ENCODE measurements at regions not wholly inside any gene's neighbourhood (a gene's known extent, or its start where the extent isn't known, plus 50 kb on each side); places are given as distances from the start of the nearest gene placed in this dataset.

GRCh38 chr4:122297694-122298093 is 81.1 kb upstream of the ADAD1 start:
- no peak for TF ChIP-seq CTCF (IDR thresholded peaks at IDR 0.05)
- no peaks in the 10 kb centered on the region for H3K9me3 ChIP-seq
- no peaks in the 10 kb centered on the region for H3K4me1 ChIP-seq
- DNase-seq: no peak
- no peaks in the 10 kb centered on the region for H3K27me3 ChIP-seq
- no peak overlapping the region for H3K4me3 ChIP-seq
- intact Hi-C loops (cut with DNase I): no loop called here
- no peak overlapping the region for H3K27ac ChIP-seq
- H3K36me3 ChIP-seq: peaks cover 31% of the 10 kb centered on the region
- no peak for ATAC-seq

GRCh38 chr4:122300776-122301175 is 78.0 kb upstream of the ADAD1 start:
- H3K36me3 ChIP-seq: peaks cover 25% of the 10 kb centered on the region
- H3K27me3 ChIP-seq: no peaks in the 10 kb centered on the region
- no peak overlapping the region for H3K27ac ChIP-seq
- peak; percentile 13 for TF ChIP-seq CTCF (IDR thresholded peaks at IDR 0.05)
- H3K4me3 ChIP-seq: no peak overlapping the region
- intact Hi-C loops (cut with DNase I): no loop called here
- no peaks in the 10 kb centered on the region for H3K9me3 ChIP-seq
- no peaks in the 10 kb centered on the region for H3K4me1 ChIP-seq
- DNase-seq (no peak), ATAC-seq (no peak)

GRCh38 chr4:122305853-122306252 is 73.0 kb upstream of the ADAD1 start:
- H3K27ac ChIP-seq: no peak overlapping the region
- no peaks in the 10 kb centered on the region for H3K9me3 ChIP-seq
- no peak for DNase-seq
- H3K4me1 ChIP-seq: no peaks in the 10 kb centered on the region
- H3K36me3 ChIP-seq: peaks cover 64% of the 10 kb centered on the region
- no peak for TF ChIP-seq CTCF (IDR thresholded peaks at IDR 0.05)
- H3K27me3 ChIP-seq: no peaks in the 10 kb centered on the region
- ATAC-seq: no peak
- intact Hi-C loops (cut with DNase I): no loop called here
- no peak overlapping the region for H3K4me3 ChIP-seq

- Histone ChIP-seq H3K36me3 (peaks cover 57% of the 10 kb centered on the region), H3K27ac (no peak overlapping the region), H3K9me3 (no peaks in the 10 kb centered on the region), H3K4me1 (no peaks in the 10 kb centered on the region), H3K27me3 (no peaks in the 10 kb centered on the region), H3K4me3 (no peak overlapping the region)
- TF ChIP-seq CTCF (IDR thresholded peaks at IDR 0.05): peak; percentile 48
- ATAC-seq (no peak), DNase-seq (no peak)
- intact Hi-C loops (cut with DNase I): no loop called here
Measured at GRCh38 chr4:122309988-122310626, 68.7 kb upstream of the ADAD1 start.

GRCh38 chr4:122313006-122313646 is 65.7 kb upstream of the ADAD1 start:
- no peaks in the 10 kb centered on the region for H3K9me3 ChIP-seq
- peaks cover 60% of the 10 kb centered on the region for H3K36me3 ChIP-seq
- no peaks in the 10 kb centered on the region for H3K27me3 ChIP-seq
- intact Hi-C loops (cut with DNase I): no loop called here
- no peak overlapping the region for H3K4me3 ChIP-seq
- DNase-seq (no peak), ATAC-seq (no peak)
- H3K4me1 ChIP-seq: no peaks in the 10 kb centered on the region
- no peak for TF ChIP-seq CTCF (IDR thresholded peaks at IDR 0.05)
- no peak overlapping the region for H3K27ac ChIP-seq
